Neutrophil (primary cell): ENCODE measurements at regions not wholly inside any gene's neighbourhood (a gene's known extent, or its start where the extent isn't known, plus 50 kb on each side); places are given as distances from the start of the nearest gene placed in this dataset.

Experiments used
- H3K27ac ChIP-seq: fragments of 200-600 bp; sonication (generic); 2 replicates; pipeline ENCODE4 v1.5.1; 2016; ENCODE audit warnings: mild to moderate bottlenecking, moderate library complexity
- H3K27me3 ChIP-seq: fragments of 200-600 bp; sonication (generic); 2 replicates; pipeline ENCODE4 v1.6.0; 2016; ENCODE audit warnings: mild to moderate bottlenecking
- H3K36me3 ChIP-seq: fragments of 200-600 bp; sonication (generic); 2 replicates; pipeline ENCODE4 v1.5.1; 2017
- H3K4me1 ChIP-seq, 2 experiments: fragments of 200-600 bp in 1 of 2; sonication (generic) in 1 of 2; 1 replicate in 1 of 2; 2 replicates in 1 of 2; pipeline versions ENCODE4 v1.5.1 to v1.6.1; 2013 to 2016; ENCODE audit warnings: low read depth in 1 of 2, low read length in 1 of 2, mild to moderate bottlenecking in 1 of 2, moderate library complexity in 1 of 2; ENCODE audit not compliant: control insufficient read depth in 1 of 2, insufficient read depth in 1 of 2
- H3K4me3 ChIP-seq, 2 experiments: fragments of 200-600 bp in 1 of 2; sonication (generic) in 1 of 2; 1 replicate in 1 of 2; 2 replicates in 1 of 2; pipeline ENCODE4 v1.5.1; 2013 to 2016; ENCODE audit warnings: low read depth in 1 of 2, low read length in 1 of 2, mild to moderate bottlenecking in 1 of 2, moderate library complexity in 1 of 2
- H3K9me3 ChIP-seq: fragments of 200-600 bp; sonication (generic); 2 replicates; pipeline ENCODE4 v1.5.1; 2016
- TF ChIP-seq, protein P1 (sequence below): fragments of 200-600 bp; sonication (generic); IDR thresholded peaks from 2 replicates; pipeline ENCODE4 v1.5.1; 2016; ENCODE audit warnings: antibody characterized with exemption

- TF ChIP-seq, protein P1, sequence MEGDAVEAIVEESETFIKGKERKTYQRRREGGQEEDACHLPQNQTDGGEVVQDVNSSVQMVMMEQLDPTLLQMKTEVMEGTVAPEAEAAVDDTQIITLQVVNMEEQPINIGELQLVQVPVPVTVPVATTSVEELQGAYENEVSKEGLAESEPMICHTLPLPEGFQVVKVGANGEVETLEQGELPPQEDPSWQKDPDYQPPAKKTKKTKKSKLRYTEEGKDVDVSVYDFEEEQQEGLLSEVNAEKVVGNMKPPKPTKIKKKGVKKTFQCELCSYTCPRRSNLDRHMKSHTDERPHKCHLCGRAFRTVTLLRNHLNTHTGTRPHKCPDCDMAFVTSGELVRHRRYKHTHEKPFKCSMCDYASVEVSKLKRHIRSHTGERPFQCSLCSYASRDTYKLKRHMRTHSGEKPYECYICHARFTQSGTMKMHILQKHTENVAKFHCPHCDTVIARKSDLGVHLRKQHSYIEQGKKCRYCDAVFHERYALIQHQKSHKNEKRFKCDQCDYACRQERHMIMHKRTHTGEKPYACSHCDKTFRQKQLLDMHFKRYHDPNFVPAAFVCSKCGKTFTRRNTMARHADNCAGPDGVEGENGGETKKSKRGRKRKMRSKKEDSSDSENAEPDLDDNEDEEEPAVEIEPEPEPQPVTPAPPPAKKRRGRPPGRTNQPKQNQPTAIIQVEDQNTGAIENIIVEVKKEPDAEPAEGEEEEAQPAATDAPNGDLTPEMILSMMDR = no peak
- no peak overlapping the region for H3K4me3 ChIP-seq
- no peaks in the 10 kb centered on the region for H3K4me1 ChIP-seq
- H3K36me3 ChIP-seq = no peaks in the 10 kb centered on the region
- H3K27ac ChIP-seq = no peak overlapping the region
- H3K9me3 ChIP-seq = no peaks in the 10 kb centered on the region
- no peaks in the 10 kb centered on the region for H3K27me3 ChIP-seq
Measured at GRCh38 chrX:123013141-123013540, 170.9 kb upstream of the GRIA3 start.

DNA sequence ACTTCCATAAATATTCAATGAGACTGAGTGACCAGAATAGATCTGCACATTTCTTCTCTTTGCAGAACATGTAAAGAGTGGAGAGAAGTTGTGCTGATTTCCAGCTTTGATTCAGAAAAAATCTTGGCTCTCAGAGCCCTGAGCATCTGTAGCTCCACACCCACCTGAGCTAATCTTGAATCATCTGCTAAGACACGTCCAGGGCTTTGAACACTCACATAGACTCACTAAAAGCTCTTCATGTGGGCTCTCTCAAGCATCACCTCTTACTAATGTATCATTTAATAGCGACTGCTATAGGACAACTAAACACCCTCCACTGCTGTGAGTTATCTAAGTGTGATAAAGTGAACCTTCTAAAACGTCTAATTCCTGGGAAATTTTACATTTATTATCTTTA is 147.7 kb upstream of the GRIA3 start:
- Histone ChIP-seq H3K27me3 (no peaks in the 10 kb centered on the region), H3K4me1 (no peaks in the 10 kb centered on the region), H3K27ac (no peak overlapping the region), H3K9me3 (no peaks in the 10 kb centered on the region), H3K36me3 (no peaks in the 10 kb centered on the region), H3K4me3 (no peak overlapping the region)
- TF ChIP-seq, protein P1 = no peak

- Histone ChIP-seq H3K36me3 (no peaks in the 10 kb centered on the region), H3K4me3 (no peak overlapping the region), H3K27ac (no peak overlapping the region), H3K9me3 (no peaks in the 10 kb centered on the region), H3K4me1 (no peaks in the 10 kb centered on the region), H3K27me3 (no peaks in the 10 kb centered on the region)
- TF ChIP-seq, protein P1 = no peak
Measured at GRCh38 chrX:123049071-123049625, 134.9 kb upstream of the GRIA3 start.

DNA sequence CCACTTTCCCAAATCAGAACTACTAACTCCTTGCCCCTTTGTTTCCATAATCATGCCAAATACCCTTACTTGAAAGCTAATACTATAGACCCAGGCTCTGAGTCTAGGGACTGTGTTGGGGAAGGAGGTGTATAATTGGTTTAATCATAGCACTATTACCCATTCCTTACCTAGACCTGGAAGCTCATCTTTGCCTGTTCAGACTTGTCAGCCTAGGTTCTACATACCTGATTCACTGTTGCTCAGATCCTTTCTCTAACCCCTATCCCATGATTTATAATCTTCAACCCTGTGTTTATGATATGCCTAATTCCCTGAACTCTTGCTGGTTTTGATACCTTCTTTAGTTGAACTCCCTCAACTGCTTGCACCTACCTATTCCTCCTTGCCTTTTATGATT is 123.1 kb upstream of the GRIA3 start:
- no peaks in the 10 kb centered on the region for H3K27me3 ChIP-seq
- H3K36me3 ChIP-seq = no peaks in the 10 kb centered on the region
- TF ChIP-seq, protein P1 = no peak
- H3K4me3 ChIP-seq = no peak overlapping the region
- H3K9me3 ChIP-seq = no peaks in the 10 kb centered on the region
- no peak overlapping the region for H3K27ac ChIP-seq
- H3K4me1 ChIP-seq = no peaks in the 10 kb centered on the region

GRCh38 chrX:123064053-123064452 is 120.0 kb upstream of the GRIA3 start:
- no peaks in the 10 kb centered on the region for H3K9me3 ChIP-seq
- no peaks in the 10 kb centered on the region for H3K4me1 ChIP-seq
- TF ChIP-seq, protein P1 = no peak
- no peak overlapping the region for H3K4me3 ChIP-seq
- H3K36me3 ChIP-seq = no peaks in the 10 kb centered on the region
- H3K27me3 ChIP-seq = no peaks in the 10 kb centered on the region
- H3K27ac ChIP-seq = no peak overlapping the region
